HCT116 (cell line): ENCODE measurements at regions not wholly inside any gene's neighbourhood (a gene's known extent, or its start where the extent isn't known, plus 50 kb on each side); places are given as distances from the start of the nearest gene placed in this dataset.

Experiments used
- ATAC-seq: fragments of 200-7000 bp; cut with Tn5 transposase; 2 replicates; pipeline ENCODE4 v1.9.1; 2020; ENCODE audit warnings: mild to moderate bottlenecking, moderate library complexity
- BruUV-seq: library from RNA; stranded (reverse); fragments of 400-500 nt; replicated peaks from 2 replicates; lab custom pipeline; 2021; lab: Mats Ljungman, UMichigan
- CTCF ChIA-PET: fragments of 300-600 bp; sonication (Branson Sonifier 250); formaldehyde crosslinking; loops from one replicate; lab custom pipeline; 2021; ENCODE audit warnings: antibody characterized with exemption; lab: Charles Lee
- POLR2A ChIA-PET: fragments of 300-600, 350-600 bp; sonication (Branson Sonifier 250); formaldehyde crosslinking; loops from one replicate; lab custom pipeline; 2021; ENCODE audit warnings: antibody characterized with exemption; lab: Charles Lee
- RAD21 ChIA-PET, 2 experiments: fragments of 300-600 bp; sonication (Branson Sonifier 250); formaldehyde crosslinking; loops; one replicate each; lab custom pipeline; 2023; ENCODE audit warnings: low total read pairs in 2 of 2; ENCODE audit not compliant: uncharacterized antibody in 2 of 2, unreplicated experiment in 2 of 2, low non-redundant PET in 1 of 2; lab: Charles Lee
- DNase-seq: peaks from one replicate; pipeline ENCODE4 v3.0.0-alpha.2; 2010; ENCODE audit warnings: low read depth, low spot score
- H2AFZ ChIP-seq: fragments of 200-600 bp; shearing (Covaris generic), sonication (generic); 2 replicates; pipeline ENCODE4 v1.6.1; 2017; ENCODE audit warnings: low read depth, mixed run types, mixed read lengths, antibody characterized with exemption, low read length; ENCODE audit not compliant: poor library complexity, severe bottlenecking
- H3K27ac ChIP-seq: 2 replicates; pipeline ENCODE4 v1.5.1; 2012; ENCODE audit warnings: low read depth, low read length
- H3K27me3 ChIP-seq: fragments of 200-600 bp; sonication (generic); 2 replicates; pipeline ENCODE4 v1.6.1; 2016; ENCODE audit warnings: mixed run types, low read length, mixed read lengths; ENCODE audit not compliant: insufficient read depth
- H3K36me3 ChIP-seq, 2 experiments: fragments of 200-500 bp in 1 of 2; fragments of 200-600 bp in 1 of 2; sonication (Bioruptor generic) in 1 of 2; sonication (generic) in 1 of 2; 2 replicates each; pipeline versions ENCODE4 v1.5.1 to v1.6.1; 2014 to 2016; ENCODE audit warnings: low read length in 2 of 2, inconsistent platforms in 1 of 2, mixed read lengths in 1 of 2, mixed run types in 1 of 2; ENCODE audit not compliant: insufficient read depth in 2 of 2, control insufficient read depth in 1 of 2
- H3K4me1 ChIP-seq, 2 experiments: fragments of 200-600 bp in 1 of 2; sonication (generic) in 1 of 2; 2 replicates each; pipeline versions ENCODE4 v1.5.1 to v1.6.1; 2012 to 2017; ENCODE audit warnings: low read length in 2 of 2, inconsistent platforms in 1 of 2, mild to moderate bottlenecking in 1 of 2, mixed read lengths in 1 of 2, mixed run types in 1 of 2, moderate library complexity in 1 of 2; ENCODE audit not compliant: insufficient read depth in 2 of 2, control insufficient read depth in 1 of 2
- H3K4me2 ChIP-seq: fragments of 200-600 bp; sonication (generic); 2 replicates; pipeline ENCODE4 v1.6.1; 2017; ENCODE audit warnings: mixed run types, low read length, mixed read lengths
- H3K4me3 ChIP-seq, 2 experiments: fragments of 200-600 bp in 1 of 2; sonication (generic) in 1 of 2; replicated peaks in 1 of 2; 2 replicates each; pipeline ENCODE4 v1.5.1; 2011 to 2016; ENCODE audit warnings: low read length in 2 of 2, control low read depth in 1 of 2, low read depth in 1 of 2, mild to moderate bottlenecking in 1 of 2, mixed read lengths in 1 of 2, mixed run types in 1 of 2
- H3K79me2 ChIP-seq: fragments of 200-600 bp; sonication (generic); 2 replicates; pipeline ENCODE4 v1.6.1; 2017; ENCODE audit warnings: mild to moderate bottlenecking, mixed run types, low read length, moderate library complexity, mixed read lengths; ENCODE audit not compliant: insufficient read depth
- H3K9ac ChIP-seq: fragments of 200-600 bp; sonication (generic); 2 replicates; pipeline ENCODE4 v1.6.1; 2016; ENCODE audit warnings: low read length, mixed read lengths
- H3K9me2 ChIP-seq: fragments of 200-600 bp; sonication (generic), shearing (Covaris generic); 2 replicates; pipeline ENCODE4 v1.6.1; 2017; ENCODE audit warnings: mixed run types, mild to moderate bottlenecking, moderate library complexity; ENCODE audit not compliant: insufficient read depth
- H3K9me3 ChIP-seq, 2 experiments: fragments of 200-500 bp in 1 of 2; fragments of 200-600 bp in 1 of 2; sonication (Bioruptor generic) in 1 of 2; sonication (generic) in 1 of 2; 2 replicates each; pipeline ENCODE4 v1.6.1; 2014 to 2017; ENCODE audit warnings: low read length in 2 of 2, mixed read lengths in 2 of 2, inconsistent platforms in 1 of 2, low read depth in 1 of 2, mild to moderate bottlenecking in 1 of 2, mixed run types in 1 of 2, moderate library complexity in 1 of 2; ENCODE audit not compliant: control insufficient read depth in 1 of 2, insufficient read depth in 1 of 2
- H4K20me1 ChIP-seq: fragments of 200-600 bp; sonication (generic), shearing (Covaris generic); 2 replicates; pipeline ENCODE4 v1.6.1; 2017; ENCODE audit warnings: mixed run types, mild to moderate bottlenecking, moderate library complexity; ENCODE audit not compliant: insufficient read depth
- ATF3 ChIP-seq: IDR thresholded peaks from 2 replicates; pipeline ENCODE4 v1.6.1; 2012
- CEBPB ChIP-seq: IDR thresholded peaks from 2 replicates; pipeline ENCODE4 v1.6.1; 2012; ENCODE audit warnings: low read depth
- CTCF ChIP-seq, 3 experiments: fragments of 200-600 bp in 1 of 3; sonication (generic) in 1 of 3; IDR thresholded peaks in 2 of 3; conservative IDR thresholded peaks in 1 of 3; 2 replicates each; pipeline ENCODE4 v1.5.1; 2012 to 2017; ENCODE audit warnings: low read depth in 2 of 3, low read length in 2 of 3, antibody characterized with exemption in 1 of 3, borderline replicate concordance in 1 of 3, control low read depth in 1 of 3, mild to moderate bottlenecking in 1 of 3, mixed read lengths in 1 of 3, mixed run types in 1 of 3, moderate library complexity in 1 of 3; ENCODE audit not compliant: insufficient read depth in 1 of 3
- EGR1 ChIP-seq: IDR thresholded peaks from 2 replicates; pipeline ENCODE4 v1.6.1; 2012; ENCODE audit warnings: low read depth
- EZH2 ChIP-seq: fragments of 200-600 bp; sonication (generic); IDR thresholded peaks from 2 replicates; pipeline ENCODE4 v1.6.1; 2017; ENCODE audit warnings: antibody characterized with exemption, mixed run types
- FOSL1 ChIP-seq: IDR thresholded peaks from 2 replicates; pipeline ENCODE4 v1.6.1; 2012; ENCODE audit warnings: low read depth
- POLR2A ChIP-seq: IDR thresholded peaks from 2 replicates; pipeline ENCODE4 v1.7.0; 2011; ENCODE audit warnings: borderline replicate concordance; ENCODE audit not compliant: insufficient read depth, insufficient read length; ENCODE audit errors: extremely low read depth
- POLR2AphosphoS5 ChIP-seq: IDR thresholded peaks from 2 replicates; pipeline ENCODE4 v1.6.1; 2011; ENCODE audit warnings: mild to moderate bottlenecking, low read depth, low read length, moderate library complexity
- SIN3A ChIP-seq: IDR thresholded peaks from 2 replicates; pipeline ENCODE4 v1.6.1; 2012; ENCODE audit warnings: low read depth
- SRF ChIP-seq: IDR thresholded peaks from 2 replicates; pipeline ENCODE4 v1.6.1; 2012; ENCODE audit warnings: low read depth
- ZNF274 ChIP-seq: fragments of 200-500 bp; sonication (Bioruptor generic); IDR thresholded peaks from 2 replicates; pipeline ENCODE4 v1.6.1; 2014; ENCODE audit warnings: mild to moderate bottlenecking, low read depth, low read length, inconsistent platforms
- intact Hi-C: fragments of 100-400 bp; cut with micrococcal nuclease; formaldehyde crosslinking; loops from 2 replicates; pipeline ENCODE4 v1.10.0; 2022

GRCh38 chr4:13968723-13969122, 341.2 kb upstream of the BOD1L1 start (continued):
- no peak for TF ChIP-seq SRF
- TF ChIP-seq POLR2AphosphoS5, result no peak
- no peak for TF ChIP-seq SIN3A
- TF ChIP-seq EGR1, result no peak
- TF ChIP-seq CEBPB, result no peak
- no peak for TF ChIP-seq CTCF (IDR thresholded peaks at IDR 0.05 in 2 of 3, conservative IDR thresholded peaks at IDR 0.05 in 1 of 3; ENCODE audit: borderline replicate concordance in 1 of 3, insufficient read depth in 1 of 3, low read depth in 2 of 3, low read length in 2 of 3)
- TF ChIP-seq ATF3, result no peak

- POLR2A ChIA-PET, result no interaction called here
- no peak overlapping the region for H3K4me2 ChIP-seq
- TF ChIP-seq ZNF274 (no peak), EZH2 (no peak), FOSL1 (no peak), POLR2A (no peak)
- H3K27me3 ChIP-seq, result no peaks in the 10 kb centered on the region
- no peak overlapping the region for H2AFZ ChIP-seq
- no TSS peak for BruUV-seq
- H3K9me2 ChIP-seq, result no peaks in the 10 kb centered on the region
- CTCF ChIA-PET, result no interaction called here
- intact Hi-C loops, result loop anchor here (10.0 kb wide), 1 partner anchor 316 kb away; no protein-coding TSS in a partner anchor
- H3K4me1 ChIP-seq, result no peaks in the 10 kb centered on the region
- H4K20me1 ChIP-seq, result no peaks in the 10 kb centered on the region
- no peak overlapping the region for H3K4me3 ChIP-seq
- DNase-seq, result no peak
- no peaks in the 10 kb centered on the region for H3K79me2 ChIP-seq
- ATAC-seq, result no peak
- no peaks in the 10 kb centered on the region for H3K36me3 ChIP-seq
- no peak overlapping the region for H3K9ac ChIP-seq
- H3K9me3 ChIP-seq, result peaks cover 0 to 5% of the 10 kb centered on the region in 2 experiments; a peak in 1 of 4 replicates
- H3K27ac ChIP-seq, result no peak overlapping the region
- RAD21 ChIA-PET, result no interaction called here
Observed at GRCh38 chr4:13970349-13970748, 342.8 kb upstream of the BOD1L1 start.
